Breast epithelium (tissue), 3 donors: ENCODE measurements at regions not wholly inside any gene's neighbourhood (a gene's known extent, or its start where the extent isn't known, plus 50 kb on each side); places are given as distances from the start of the nearest gene placed in this dataset.

Source experiments
- POLR2A ChIP-seq: fragments of 450-650 bp; IDR thresholded peaks from one replicate; pipeline ENCODE4 v1.6.1; 2016; ENCODE audit warnings: antibody characterized with exemption, mild to moderate bottlenecking, moderate library complexity
- POLR2AphosphoS5 ChIP-seq, 3 donors: sonication (generic); formaldehyde crosslinking; IDR thresholded peaks; one replicate each; pipeline ENCODE4 v1.6.1; 2017; ENCODE audit warnings: antibody characterized with exemption in 3 of 3
- TF ChIP-seq, protein P1 (sequence below), 3 donors: fragments of 450-650 bp; IDR thresholded peaks; one replicate each; pipeline ENCODE4 v1.5.1; 2016 to 2017; ENCODE audit warnings: antibody characterized with exemption in 3 of 3, mild to moderate bottlenecking in 3 of 3, moderate library complexity in 3 of 3

DNA sequence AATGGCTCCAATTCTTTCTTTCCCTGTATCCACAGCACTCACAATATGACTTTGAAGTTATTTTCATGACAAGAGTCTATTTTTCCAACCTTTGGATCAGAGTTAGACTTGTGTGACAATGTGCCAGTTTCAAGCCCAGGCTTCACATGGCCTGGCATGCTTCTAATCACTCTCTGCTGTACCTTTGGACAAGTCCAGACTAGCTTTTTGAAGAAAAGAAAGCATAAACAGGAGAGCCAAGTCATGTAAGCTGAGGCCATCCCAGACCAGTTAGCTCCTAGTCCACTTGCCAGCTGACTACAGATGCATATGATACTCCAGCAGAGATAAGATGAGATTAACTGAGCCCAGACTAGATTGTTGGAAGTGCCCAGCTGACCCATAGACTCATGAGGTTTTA is 513.6 kb upstream of the C9orf72 start:
- TF ChIP-seq, protein P1, sequence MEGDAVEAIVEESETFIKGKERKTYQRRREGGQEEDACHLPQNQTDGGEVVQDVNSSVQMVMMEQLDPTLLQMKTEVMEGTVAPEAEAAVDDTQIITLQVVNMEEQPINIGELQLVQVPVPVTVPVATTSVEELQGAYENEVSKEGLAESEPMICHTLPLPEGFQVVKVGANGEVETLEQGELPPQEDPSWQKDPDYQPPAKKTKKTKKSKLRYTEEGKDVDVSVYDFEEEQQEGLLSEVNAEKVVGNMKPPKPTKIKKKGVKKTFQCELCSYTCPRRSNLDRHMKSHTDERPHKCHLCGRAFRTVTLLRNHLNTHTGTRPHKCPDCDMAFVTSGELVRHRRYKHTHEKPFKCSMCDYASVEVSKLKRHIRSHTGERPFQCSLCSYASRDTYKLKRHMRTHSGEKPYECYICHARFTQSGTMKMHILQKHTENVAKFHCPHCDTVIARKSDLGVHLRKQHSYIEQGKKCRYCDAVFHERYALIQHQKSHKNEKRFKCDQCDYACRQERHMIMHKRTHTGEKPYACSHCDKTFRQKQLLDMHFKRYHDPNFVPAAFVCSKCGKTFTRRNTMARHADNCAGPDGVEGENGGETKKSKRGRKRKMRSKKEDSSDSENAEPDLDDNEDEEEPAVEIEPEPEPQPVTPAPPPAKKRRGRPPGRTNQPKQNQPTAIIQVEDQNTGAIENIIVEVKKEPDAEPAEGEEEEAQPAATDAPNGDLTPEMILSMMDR (IDR thresholded peaks at IDR 0.05): no peak
- no peak for TF ChIP-seq POLR2AphosphoS5 (IDR thresholded peaks at IDR 0.05)
- no peak for TF ChIP-seq POLR2A
